ENCODE measurements at regions not wholly inside any gene's neighbourhood (a gene's known extent, or its start where the extent isn't known, plus 50 kb on each side); places are given as distances from the start of the nearest gene placed in this dataset.
A peak's percentile ranks its signal among the peaks of the same experiment; 100 is the strongest.

GRCh38 chr1:25168193-25169071 is 63.9 kb downstream of the SYF2 start (continued):
- TF ChIP-seq SNAPC4 (CRISPR knock-in tag; IDR thresholded peaks at IDR 0.05) (peak; percentile 45; the same call in 1 of the 2 replicates), YEATS2 (CRISPR knock-in tag; IDR thresholded peaks at IDR 0.05; ENCODE audit: borderline replicate concordance) (no peak), PRPF4 (IDR thresholded peaks at IDR 0.05; ENCODE audit: low read depth, low read length, poor library complexity, severe bottlenecking) (no peak), ZNF17 (CRISPR knock-in tag; IDR thresholded peaks at IDR 0.05) (no peak), ZNF503 (CRISPR knock-in tag; IDR thresholded peaks at IDR 0.05) (peak; percentile 92), MTERF4 (CRISPR knock-in tag; IDR thresholded peaks at IDR 0.05) (0 out of 2 replicates have a peak, but pooled peaks have one; percentile 15), ZNF260 (CRISPR knock-in tag; IDR thresholded peaks at IDR 0.05; ENCODE audit: borderline replicate concordance, low read depth) (no peak), FOXO4 (CRISPR knock-in tag; conservative IDR thresholded peaks at IDR 0.05) (no peak), ATRX (CRISPR knock-in tag; IDR thresholded peaks at IDR 0.05; ENCODE audit: borderline replicate concordance) (no peak), TFDP2 (CRISPR knock-in tag; IDR thresholded peaks at IDR 0.05) (no peak), ZBTB2 (CRISPR knock-in tag; IDR thresholded peaks at IDR 0.05; ENCODE audit: low read depth) (no peak), CC2D1A (CRISPR knock-in tag; IDR thresholded peaks at IDR 0.05) (no peak), ZNF362 (CRISPR knock-in tag; IDR thresholded peaks at IDR 0.05; ENCODE audit: borderline replicate concordance) (no peak)

Measured in HepG2 (cell line).